Stimulated activated CD8-positive, alpha-beta memory T cell treated with anti-CD3 and anti-CD28 coated beads, Interleukin-4, amount 100 ng/mL, for 1 hour (primary cell): ENCODE measurements at regions not wholly inside any gene's neighbourhood (a gene's known extent, or its start where the extent isn't known, plus 50 kb on each side); places are given as distances from the start of the nearest gene placed in this dataset.

Experiments used
- DNase-seq, 2 donors: peaks; one replicate each; pipeline ENCODE4 v3.0.0-alpha.2; 2020; ENCODE audit warnings: low read depth in 2 of 2, low spot score in 1 of 2

DNA sequence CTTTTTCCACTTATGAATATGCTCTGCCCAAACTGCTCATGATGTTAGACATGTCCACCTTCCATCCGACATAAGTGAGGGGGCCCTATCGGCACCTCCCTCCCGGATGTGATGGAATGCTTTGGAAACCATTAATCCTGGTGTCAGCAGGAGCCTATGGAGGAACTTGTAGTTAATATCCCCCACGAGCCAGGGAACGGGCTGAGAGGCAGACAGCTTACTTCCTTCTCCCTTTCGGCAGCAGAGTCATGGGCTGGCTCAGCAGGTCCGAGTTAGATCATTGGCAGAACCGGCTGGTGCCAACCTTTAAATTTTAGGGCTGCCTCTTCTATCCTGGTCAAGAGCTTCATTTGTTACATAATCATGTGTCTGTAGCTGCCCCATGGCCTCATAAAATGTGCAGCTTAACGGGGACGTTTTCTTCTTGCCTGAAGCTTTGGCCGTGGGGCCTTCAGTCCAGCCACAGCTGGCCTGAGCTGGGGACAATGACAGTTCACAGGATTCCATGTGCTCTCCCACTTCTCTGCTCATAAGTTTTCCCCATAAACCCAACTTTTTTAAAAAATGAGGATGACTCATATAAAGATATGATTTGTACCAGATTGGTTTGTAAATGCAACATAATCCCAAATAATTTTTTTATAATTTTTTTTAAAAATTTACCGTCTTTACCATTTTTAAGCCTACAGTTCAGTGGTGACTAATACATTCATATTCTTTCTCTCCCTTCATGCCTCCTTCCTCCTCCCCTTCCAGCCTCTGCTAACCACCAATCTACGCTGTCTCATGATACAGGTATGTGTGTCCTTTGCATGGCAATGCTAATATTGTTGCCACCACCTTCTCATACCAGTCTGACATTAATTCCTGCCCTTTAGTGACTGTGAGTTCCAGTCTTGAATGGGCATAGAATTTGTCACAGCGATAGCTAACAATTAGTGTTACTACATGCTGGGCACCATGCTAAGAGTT, 62.2 kb upstream of the RGMA start:
- no peak for DNase-seq

DNA sequence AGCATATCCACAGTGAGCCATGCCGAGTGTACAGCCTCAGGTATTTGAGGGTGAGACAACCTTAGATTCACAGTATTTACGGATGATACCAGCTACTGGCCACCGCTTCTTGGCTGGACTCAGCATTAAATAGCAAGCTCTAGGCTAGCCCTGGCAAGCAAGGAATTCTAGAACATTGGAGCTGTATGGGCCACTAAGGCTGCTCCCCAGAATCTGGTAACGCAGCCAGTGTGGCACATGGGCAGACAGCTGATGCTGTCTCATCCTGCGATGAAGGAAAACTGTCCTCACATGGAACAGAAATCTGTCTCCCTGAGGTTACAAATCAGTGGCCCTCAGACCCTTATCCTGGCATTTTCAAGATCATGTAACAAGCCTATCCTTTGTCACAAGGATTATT, 57.6 kb upstream of the RGMA start:
- no peak for DNase-seq

DNA sequence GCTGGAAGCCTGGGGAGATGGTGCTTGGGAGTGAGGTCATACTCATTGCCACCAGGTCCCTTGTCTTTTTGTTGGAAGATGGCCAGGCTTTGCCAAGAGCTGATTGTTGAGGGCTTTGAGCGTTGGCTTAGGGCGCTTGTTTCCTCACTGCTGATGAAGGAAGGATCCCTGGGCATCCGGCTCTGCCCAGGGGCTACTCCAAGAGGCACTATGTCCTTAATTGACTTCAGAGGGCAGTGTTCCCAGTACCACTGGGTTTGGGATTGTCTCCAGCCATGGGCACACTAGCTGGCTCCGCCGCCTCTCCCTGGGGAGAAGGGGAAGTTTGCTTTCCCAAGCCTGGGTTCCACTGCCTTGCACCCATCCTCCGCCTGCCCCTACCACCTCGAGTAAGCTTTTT, 57.2 kb upstream of the RGMA start:
- DNase-seq, result no peak

DNA sequence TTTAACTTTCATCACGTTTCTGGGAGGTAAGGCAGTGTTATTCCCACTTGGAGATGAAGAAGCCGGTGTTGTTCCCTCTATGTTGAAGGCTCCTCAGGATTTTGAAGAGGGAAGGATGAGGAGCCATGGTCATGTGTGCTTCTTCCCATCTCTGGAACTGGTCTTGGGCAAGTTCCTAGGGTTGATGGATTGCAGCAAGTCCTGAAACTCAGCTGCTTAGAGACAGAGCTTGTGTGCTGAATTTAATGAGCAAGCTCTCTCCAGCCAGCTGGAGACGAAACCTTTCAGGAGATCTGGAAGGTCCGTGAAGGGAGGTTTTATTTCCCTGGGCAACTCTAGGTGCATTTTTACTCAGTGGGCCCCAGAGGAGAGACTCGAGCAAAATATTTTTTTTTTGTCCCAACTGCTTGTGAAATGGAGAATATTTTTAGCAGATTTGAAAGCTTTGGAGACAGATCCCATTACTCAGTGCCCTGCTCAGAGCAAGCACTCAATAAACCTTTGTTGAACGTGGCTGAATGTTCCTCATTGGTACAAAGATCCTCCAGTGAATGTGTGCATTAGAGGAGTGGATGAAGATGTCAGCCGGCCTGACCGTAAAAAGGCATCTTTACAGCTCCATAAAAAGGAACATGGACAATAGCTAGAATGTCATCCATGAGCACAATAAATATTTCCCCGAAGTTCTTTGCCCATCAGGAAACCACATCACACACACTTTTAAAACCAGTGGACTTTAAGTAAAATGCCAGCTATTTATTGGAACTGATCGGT, 55.6 kb upstream of the RGMA start:
- no peak for DNase-seq

DNA sequence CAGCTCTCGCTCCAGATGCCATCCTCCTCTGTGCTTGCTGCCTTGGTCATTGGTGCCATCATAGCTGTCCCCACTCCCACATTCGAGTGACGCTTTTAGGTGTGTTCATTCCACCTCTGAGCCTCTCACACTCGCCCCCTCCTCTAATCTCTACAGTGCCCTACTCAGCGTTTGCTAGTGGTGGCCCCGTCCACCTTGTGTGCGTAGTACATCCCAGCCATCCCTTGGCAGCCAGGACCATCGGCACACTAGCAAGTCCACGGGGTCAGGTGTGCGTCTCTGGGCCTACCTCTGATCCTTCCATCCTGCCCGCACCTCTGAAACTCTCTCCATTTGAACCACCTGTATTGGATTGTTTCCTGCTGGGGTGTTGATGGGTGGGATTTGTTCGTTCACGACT, 54.2 kb upstream of the RGMA start:
- no peak for DNase-seq

DNA sequence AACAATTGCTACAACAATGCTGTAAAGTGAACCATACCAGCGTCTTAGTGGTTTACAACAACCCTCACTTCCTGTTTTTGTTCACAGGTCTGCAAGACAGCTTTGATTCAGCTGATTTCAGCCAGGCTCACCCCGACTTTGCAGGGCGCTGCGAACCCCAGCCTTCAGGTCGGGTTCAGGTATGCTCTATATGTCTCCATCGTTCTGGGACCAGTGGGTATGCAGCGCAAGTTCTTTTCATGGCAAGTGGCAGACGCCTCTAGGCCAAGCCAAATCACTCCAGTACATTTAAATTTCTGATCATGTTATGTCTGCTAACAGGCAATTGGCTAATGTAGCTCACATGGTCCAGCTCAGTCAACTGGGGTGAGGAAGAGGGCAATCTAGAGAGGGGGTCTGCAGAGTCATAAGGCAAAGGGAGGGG, 52.4 kb upstream of the RGMA start:
- DNase-seq, result peak in 1 of 2 donors; percentile 8

DNA sequence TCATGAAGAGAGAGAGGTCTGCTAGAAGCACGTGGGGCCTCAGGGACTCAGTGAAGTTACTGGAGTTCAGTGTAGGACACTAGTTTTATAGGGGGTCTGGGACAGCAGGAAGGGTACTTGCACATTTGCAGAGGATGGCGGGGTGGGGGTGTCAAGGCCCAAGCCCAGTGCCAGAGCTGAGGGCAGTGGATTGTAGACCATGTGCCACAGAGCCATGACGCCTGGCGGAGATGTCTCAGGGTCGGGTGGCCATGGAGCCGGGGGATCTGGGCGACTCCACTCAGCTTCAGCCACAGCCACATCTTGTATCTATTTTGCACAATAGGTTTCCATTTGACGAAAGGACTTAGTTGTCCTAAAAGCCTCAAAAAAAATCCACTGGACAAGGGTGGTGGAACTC, 50.4 kb upstream of the RGMA start:
- DNase-seq, result no peak

DNA sequence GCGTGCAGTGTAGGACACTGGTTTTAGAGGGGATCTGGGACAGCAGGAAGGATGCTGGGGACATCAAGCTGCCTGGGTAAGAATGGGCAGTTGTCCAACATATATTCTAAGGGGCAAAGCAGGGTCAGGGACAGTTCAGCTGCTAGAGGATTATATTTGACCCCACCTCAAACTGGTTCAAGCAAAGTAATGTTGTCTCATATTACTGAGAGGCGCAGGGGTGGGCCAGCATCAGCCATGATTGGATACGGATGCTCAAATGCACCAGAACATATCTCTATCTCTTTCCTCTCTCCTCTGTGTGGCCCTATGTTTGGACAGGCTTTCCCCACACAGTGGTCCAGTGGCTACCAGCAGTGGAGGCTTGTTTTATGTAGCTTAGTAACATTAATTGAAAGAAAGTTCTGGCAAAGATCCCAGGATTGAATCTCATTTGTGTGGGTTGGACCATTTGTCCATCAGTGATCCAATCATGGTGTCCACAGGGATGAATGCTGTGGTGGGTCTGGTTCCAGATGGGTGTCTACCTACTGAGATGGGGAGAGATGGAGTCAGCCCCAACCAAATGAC, 49.8 kb upstream of the RGMA start:
- DNase-seq, result no peak
